ENCODE measurements at regions not wholly inside any gene's neighbourhood (a gene's known extent, or its start where the extent isn't known, plus 50 kb on each side); places are given as distances from the start of the nearest gene placed in this dataset.

GRCh38 chr5:28855626-28856025, 1817.2 kb upstream of the CDH9 start:
- no peak for TF ChIP-seq CTCF (IDR thresholded peaks at IDR 0.05; ENCODE audit: insufficient read depth, low read length)
- no peak for DNase-seq (ENCODE audit: low read depth)
- no peak overlapping the region for H3K4me3 ChIP-seq (ENCODE audit: low read depth, low read length)

- no peak for DNase-seq (ENCODE audit: low read depth)
- TF ChIP-seq CTCF (IDR thresholded peaks at IDR 0.05; ENCODE audit: insufficient read depth, low read length): no peak
- no peak overlapping the region for H3K4me3 ChIP-seq (ENCODE audit: low read depth, low read length)
These were observed 1812.0 kb upstream of the CDH9 start for GRCh38 chr5:28850320-28850921.

- no peak for DNase-seq (ENCODE audit: low read depth)
- TF ChIP-seq CTCF (IDR thresholded peaks at IDR 0.05; ENCODE audit: insufficient read depth, low read length): no peak
- no peak overlapping the region for H3K4me3 ChIP-seq (ENCODE audit: low read depth, low read length)
These were observed 1792.7 kb upstream of the CDH9 start for GRCh38 chr5:28831042-28831441.

GRCh38 chr5:28823231-28823630, 1784.8 kb upstream of the CDH9 start:
- no peak for TF ChIP-seq CTCF (IDR thresholded peaks at IDR 0.05; ENCODE audit: insufficient read depth, low read length)
- no peak for DNase-seq (ENCODE audit: low read depth)
- no peak overlapping the region for H3K4me3 ChIP-seq (ENCODE audit: low read depth, low read length)

GRCh38 chr5:28822071-28822470, 1783.7 kb upstream of the CDH9 start:
- no peak for TF ChIP-seq CTCF (IDR thresholded peaks at IDR 0.05; ENCODE audit: insufficient read depth, low read length)
- no peak overlapping the region for H3K4me3 ChIP-seq (ENCODE audit: low read depth, low read length)
- DNase-seq (ENCODE audit: low read depth): no peak

GRCh38 chr5:28810751-28811136, 1772.4 kb upstream of the CDH9 start:
- no peak for TF ChIP-seq CTCF (IDR thresholded peaks at IDR 0.05; ENCODE audit: insufficient read depth, low read length)
- no peak overlapping the region for H3K4me3 ChIP-seq (ENCODE audit: low read depth, low read length)
- no peak for DNase-seq (ENCODE audit: low read depth)
